ENCODE measurements at regions not wholly inside any gene's neighbourhood (a gene's known extent, or its start where the extent isn't known, plus 50 kb on each side); places are given as distances from the start of the nearest gene placed in this dataset.

GRCh38 chr3:59631482-59631881 is 581.7 kb upstream of the CFAP20DC start:
- ChIA-PET RAD21 (ENCODE audit: unreplicated experiment) (no interaction called here), POLR2A (no interaction called here), SMC1A (ENCODE audit: uncharacterized antibody, unreplicated experiment) (no interaction called here), CTCF (no interaction called here)
- 20% methylated on average over 2 of the region's 2 CpGs for WGBS (ENCODE audit: insufficient coverage, insufficient replicate concordance, low lambda C conversion rate, missing lambda C conversion rate)
- Histone ChIP-seq H3K27ac (ENCODE audit: control insufficient read depth, insufficient read depth) (no peak overlapping the region), H3K36me3 (ENCODE audit: control insufficient read depth in 2 of 2, insufficient read depth in 2 of 2, low read length in 1 of 2) (no peaks in the 10 kb centered on the region), H3K4me3 (no peak overlapping the region), H3K79me2 (ENCODE audit: control insufficient read depth, insufficient read depth, low read length) (no peaks in the 10 kb centered on the region), H3K4me1 (ENCODE audit: control insufficient read depth, insufficient read depth, low read length) (no peaks in the 10 kb centered on the region), H3K4me2 (ENCODE audit: control insufficient read depth, insufficient read depth) (no peak overlapping the region), H3K9me3 (replicated peaks; ENCODE audit: control insufficient read depth, insufficient read depth, low read length) (no peaks in the 10 kb centered on the region), H2AFZ (ENCODE audit: control insufficient read depth, low read depth, low read length) (no peak overlapping the region), H3K27me3 (replicated peaks in 1 of 2; ENCODE audit: control insufficient read depth in 2 of 2, insufficient read depth in 2 of 2, low read length in 1 of 2) (no peaks in the 10 kb centered on the region), H3K9ac (ENCODE audit: control insufficient read depth, insufficient read depth, low read length) (no peak overlapping the region), H4K20me1 (ENCODE audit: control insufficient read depth, insufficient read depth) (no peaks in the 10 kb centered on the region)
- ATAC-seq = no peak
- no TSS peak for BruUV-seq (replicated peaks)
- FAIRE-seq = no peak
- no peak for DNase-seq (ENCODE audit: low read depth, low spot score)
- no peak for TF ChIP-seq SMAD1 (IDR thresholded peaks at IDR 0.05; ENCODE audit: low read depth, partially characterized antibody)
- intact Hi-C loops (cut with micrococcal nuclease; ENCODE audit: unreplicated experiment) = no loop called here
- in situ Hi-C loops (cut with MboI) = no loop called here

DNA sequence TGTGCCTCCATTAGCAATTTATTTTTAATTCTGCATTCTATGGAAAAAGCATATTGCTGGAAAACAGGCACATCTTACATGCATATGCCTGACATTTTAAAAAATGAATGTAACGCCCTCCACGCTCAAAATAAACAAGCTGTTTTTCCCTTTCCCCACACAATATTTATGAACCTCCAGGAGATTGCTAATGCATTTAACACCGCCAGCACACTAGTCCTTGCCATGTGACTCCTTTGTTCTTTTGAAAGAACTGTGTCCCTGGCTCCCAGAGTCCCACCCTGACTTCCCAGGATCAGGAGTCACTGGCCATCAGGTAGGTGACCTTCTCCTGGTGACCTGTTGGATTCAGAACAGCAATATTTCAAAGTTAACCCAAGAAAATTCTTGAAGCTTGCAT is 571.2 kb upstream of the CFAP20DC start:
- FAIRE-seq (no peak), DNase-seq (ENCODE audit: low read depth, low spot score) (no peak), ATAC-seq (no peak)
- Histone ChIP-seq H3K79me2 (ENCODE audit: control insufficient read depth, insufficient read depth, low read length) (no peaks in the 10 kb centered on the region), H3K4me3 (no peak overlapping the region), H3K27me3 (replicated peaks in 1 of 2; ENCODE audit: control insufficient read depth in 2 of 2, insufficient read depth in 2 of 2, low read length in 1 of 2) (no peaks in the 10 kb centered on the region), H4K20me1 (ENCODE audit: control insufficient read depth, insufficient read depth) (no peaks in the 10 kb centered on the region), H3K9me3 (replicated peaks; ENCODE audit: control insufficient read depth, insufficient read depth, low read length) (no peaks in the 10 kb centered on the region), H3K4me1 (ENCODE audit: control insufficient read depth, insufficient read depth, low read length) (no peaks in the 10 kb centered on the region), H3K27ac (ENCODE audit: control insufficient read depth, insufficient read depth) (no peak overlapping the region), H2AFZ (ENCODE audit: control insufficient read depth, low read depth, low read length) (no peak overlapping the region), H3K4me2 (ENCODE audit: control insufficient read depth, insufficient read depth) (no peak overlapping the region), H3K9ac (ENCODE audit: control insufficient read depth, insufficient read depth, low read length) (no peak overlapping the region), H3K36me3 (ENCODE audit: control insufficient read depth in 2 of 2, insufficient read depth in 2 of 2, low read length in 1 of 2) (no peaks in the 10 kb centered on the region)
- POLR2A ChIA-PET = no interaction called here
- in situ Hi-C loops (cut with MboI) = no loop called here
- intact Hi-C loops (cut with micrococcal nuclease; ENCODE audit: unreplicated experiment) = no loop called here
- 54% methylated on average over 3 of the region's 3 CpGs for WGBS (ENCODE audit: insufficient coverage, insufficient replicate concordance, low lambda C conversion rate, missing lambda C conversion rate)
- BruUV-seq (replicated peaks) = no TSS peak
- RAD21 ChIA-PET (ENCODE audit: unreplicated experiment) = no interaction called here
- no peak for TF ChIP-seq NBN (IDR thresholded peaks at IDR 0.05)
- TF ChIP-seq, protein P1, sequence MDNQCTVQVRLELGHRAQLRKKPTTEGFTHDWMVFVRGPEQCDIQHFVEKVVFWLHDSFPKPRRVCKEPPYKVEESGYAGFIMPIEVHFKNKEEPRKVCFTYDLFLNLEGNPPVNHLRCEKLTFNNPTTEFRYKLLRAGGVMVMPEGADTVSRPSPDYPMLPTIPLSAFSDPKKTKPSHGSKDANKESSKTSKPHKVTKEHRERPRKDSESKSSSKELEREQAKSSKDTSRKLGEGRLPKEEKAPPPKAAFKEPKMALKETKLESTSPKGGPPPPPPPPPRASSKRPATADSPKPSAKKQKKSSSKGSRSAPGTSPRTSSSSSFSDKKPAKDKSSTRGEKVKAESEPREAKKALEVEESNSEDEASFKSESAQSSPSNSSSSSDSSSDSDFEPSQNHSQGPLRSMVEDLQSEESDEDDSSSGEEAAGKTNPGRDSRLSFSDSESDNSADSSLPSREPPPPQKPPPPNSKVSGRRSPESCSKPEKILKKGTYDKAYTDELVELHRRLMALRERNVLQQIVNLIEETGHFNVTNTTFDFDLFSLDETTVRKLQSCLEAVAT (IDR thresholded peaks at IDR 0.05) = no peak
- TF ChIP-seq MEF2B (IDR thresholded peaks at IDR 0.05; ENCODE audit: partially characterized antibody, poor library complexity, severe bottlenecking) = no peak
- TF ChIP-seq WRNIP1 (IDR thresholded peaks at IDR 0.05; ENCODE audit: borderline replicate concordance, low read depth, low read length) = no peak
- TF ChIP-seq FOS (IDR thresholded peaks at IDR 0.05; ENCODE audit: borderline replicate concordance, extremely low read depth, insufficient read length) = no peak
- no peak for TF ChIP-seq MTA2 (IDR thresholded peaks at IDR 0.05; ENCODE audit: low read depth)
- TF ChIP-seq ATF2 (IDR thresholded peaks at IDR 0.05; ENCODE audit: low read length) = no peak
- TF ChIP-seq MTA3 (IDR thresholded peaks at IDR 0.05; ENCODE audit: borderline replicate concordance, low read length) = no peak
- TF ChIP-seq BRCA1 (IDR thresholded peaks at IDR 0.05; ENCODE audit: low read depth, low read length) = no peak
- TF ChIP-seq RFX5 (IDR thresholded peaks at IDR 0.05; ENCODE audit: low read depth, low read length) = no peak
- SMC1A ChIA-PET (ENCODE audit: uncharacterized antibody, unreplicated experiment) = no interaction called here
- CTCF ChIA-PET = interaction anchor here (0.7 kb wide), 1 partner anchor 991 kb away, joined by 3 read pairs; no protein-coding TSS in a partner anchor
